NCI-H748 (cell line): ENCODE measurements at regions not wholly inside any gene's neighbourhood (a gene's known extent, or its start where the extent isn't known, plus 50 kb on each side); places are given as distances from the start of the nearest gene placed in this dataset.
A peak's percentile ranks its signal among the peaks of the same experiment; 100 is the strongest.

Experiments used
- DNase-seq: peaks from one replicate; lab custom pipeline; 2025; ENCODE audit not compliant: unreplicated experiment; lab: John Stamatoyannopoulos, UW

DNA sequence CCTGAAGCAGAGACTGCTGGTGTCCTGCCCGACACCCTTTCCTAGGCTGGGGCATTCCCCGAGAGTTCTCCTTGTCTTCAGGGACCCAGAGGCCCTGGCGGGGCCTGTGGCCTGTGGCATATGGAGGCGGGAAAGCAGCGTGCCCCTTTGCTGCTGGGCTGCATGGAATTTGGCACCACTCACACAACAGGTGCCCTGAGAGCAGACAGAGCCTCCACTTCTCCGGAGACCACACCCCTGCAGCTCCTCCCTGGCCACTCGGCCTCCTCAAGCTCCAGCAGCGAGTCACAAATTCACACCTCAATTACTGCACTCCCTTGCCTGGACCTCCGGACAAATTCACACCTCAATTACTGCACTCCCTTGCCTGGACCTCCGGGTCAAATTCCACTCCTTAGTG lies 1375.2 kb downstream of the TBC1D22A start:
- DNase-seq, result peak; percentile 48

DNA sequence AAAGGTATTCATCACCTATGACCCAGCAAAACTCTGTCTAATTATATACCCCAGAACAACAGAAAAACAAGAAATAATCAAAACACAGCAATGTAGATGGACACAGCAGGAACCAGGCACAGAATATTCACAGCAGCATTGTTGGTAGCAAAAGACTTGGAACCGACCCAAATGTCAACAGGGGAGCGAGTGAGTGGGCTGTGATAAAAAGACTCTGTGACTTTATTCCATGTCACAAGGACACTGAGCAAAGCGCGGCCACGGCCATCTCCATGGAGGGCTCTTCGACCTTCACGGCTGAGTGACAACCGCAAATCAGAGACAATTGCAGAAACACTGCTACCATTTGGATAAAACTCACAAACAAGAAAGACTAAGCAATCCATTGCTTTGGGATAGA lies 1373.1 kb downstream of the TBC1D22A start:
- peak; percentile 89 for DNase-seq

- DNase-seq, result no peak
Measured at GRCh38 chr22:48125416-48125815, 1363.0 kb downstream of the TBC1D22A start.

GRCh38 chr22:48121984-48122383 lies 1359.5 kb downstream of the TBC1D22A start:
- no peak for DNase-seq

- no peak for DNase-seq
Measured at GRCh38 chr22:48118654-48119053, 1356.2 kb downstream of the TBC1D22A start.

DNA sequence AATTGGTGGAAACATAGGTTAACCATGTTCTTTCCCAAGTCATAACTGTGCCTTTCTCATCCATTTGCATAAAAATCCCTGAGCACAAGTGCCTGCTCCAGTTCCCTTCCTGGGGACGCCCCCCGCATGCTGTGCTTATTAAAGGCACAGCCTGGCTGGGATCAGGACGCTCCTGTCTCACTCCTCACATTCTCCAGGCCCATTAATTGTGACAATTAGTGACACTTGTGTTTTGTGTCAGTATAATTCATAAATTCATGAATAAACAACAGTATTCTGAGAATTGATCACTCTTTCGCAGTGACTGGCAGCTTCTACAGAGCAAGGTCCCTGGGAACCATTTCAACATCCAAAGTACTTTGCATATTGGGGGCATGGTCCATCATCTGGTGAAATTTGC lies 1354.4 kb downstream of the TBC1D22A start:
- no peak for DNase-seq

DNA sequence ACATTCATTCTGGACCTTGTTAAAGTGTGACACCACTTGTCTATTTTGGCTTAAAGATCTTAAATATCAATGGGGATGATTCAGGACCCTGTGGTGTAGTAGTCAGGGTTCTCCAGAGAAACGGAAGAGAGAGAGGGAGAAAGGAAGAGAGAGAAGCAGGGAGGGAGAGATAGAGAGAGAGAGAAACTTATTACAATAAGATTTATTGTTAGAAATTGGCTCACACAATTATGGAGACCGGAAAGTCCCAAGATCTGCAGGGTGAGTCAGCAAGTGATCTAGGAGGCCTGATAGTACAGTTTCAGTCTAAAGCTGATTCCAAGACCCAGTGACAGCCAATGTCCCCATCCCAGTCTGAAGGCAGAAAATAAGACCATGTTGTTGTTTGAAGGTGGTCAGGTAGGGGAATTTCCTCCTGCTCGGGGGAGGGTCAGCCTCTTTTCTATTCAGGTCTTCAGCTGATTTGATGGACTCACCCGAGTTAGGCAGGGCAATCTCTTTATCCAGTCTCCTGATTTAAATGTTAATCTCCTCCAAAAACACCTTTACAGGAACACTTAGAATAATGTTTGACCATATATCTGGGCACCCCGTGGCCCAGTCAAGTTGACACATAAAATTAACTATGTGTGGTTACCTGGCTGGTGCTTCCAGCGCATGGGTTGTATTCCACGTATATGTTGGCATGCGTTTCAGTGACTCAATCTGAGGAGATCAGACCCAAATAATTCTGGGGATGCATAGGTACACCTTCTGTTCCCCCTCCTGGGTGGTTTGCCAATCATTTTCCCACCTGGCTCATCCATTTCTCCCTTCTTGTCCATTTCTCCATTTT lies 1350.5 kb downstream of the TBC1D22A start:
- DNase-seq, result no peak

GRCh38 chr22:48106715-48107259 lies 1344.3 kb downstream of the TBC1D22A start:
- no peak for DNase-seq

GRCh38 chr22:48106215-48106614 lies 1343.8 kb downstream of the TBC1D22A start:
- DNase-seq, result no peak

DNA sequence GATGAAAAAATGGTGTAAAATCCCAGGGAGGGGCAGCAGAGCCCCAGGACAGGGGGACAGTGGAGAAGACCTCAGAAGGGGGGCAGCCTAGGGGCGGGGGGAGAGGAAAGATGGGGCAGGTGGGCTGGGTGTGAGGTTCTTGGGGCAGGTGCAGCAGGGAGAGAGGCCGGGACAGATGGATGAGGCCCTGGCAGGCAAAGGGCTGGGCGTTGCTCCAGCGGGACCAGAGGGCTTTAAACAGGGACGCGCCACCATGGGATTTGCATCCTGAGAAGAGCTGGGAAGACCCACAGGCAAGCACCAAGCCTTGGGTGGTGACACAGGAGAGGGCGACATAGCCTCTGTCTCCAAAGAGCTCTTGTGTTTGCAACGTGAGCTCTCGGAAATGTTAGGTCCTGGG lies 1342.8 kb downstream of the TBC1D22A start:
- DNase-seq, result peak; percentile 26

GRCh38 chr22:48104766-48105165 lies 1342.3 kb downstream of the TBC1D22A start:
- no peak for DNase-seq

- no peak for DNase-seq
Measured at GRCh38 chr22:48104102-48104738, 1341.8 kb downstream of the TBC1D22A start.

- no peak for DNase-seq
Measured at GRCh38 chr22:48103126-48103875, 1340.9 kb downstream of the TBC1D22A start.

- no peak for DNase-seq
Measured at GRCh38 chr22:48102581-48102980, 1340.1 kb downstream of the TBC1D22A start.

DNA sequence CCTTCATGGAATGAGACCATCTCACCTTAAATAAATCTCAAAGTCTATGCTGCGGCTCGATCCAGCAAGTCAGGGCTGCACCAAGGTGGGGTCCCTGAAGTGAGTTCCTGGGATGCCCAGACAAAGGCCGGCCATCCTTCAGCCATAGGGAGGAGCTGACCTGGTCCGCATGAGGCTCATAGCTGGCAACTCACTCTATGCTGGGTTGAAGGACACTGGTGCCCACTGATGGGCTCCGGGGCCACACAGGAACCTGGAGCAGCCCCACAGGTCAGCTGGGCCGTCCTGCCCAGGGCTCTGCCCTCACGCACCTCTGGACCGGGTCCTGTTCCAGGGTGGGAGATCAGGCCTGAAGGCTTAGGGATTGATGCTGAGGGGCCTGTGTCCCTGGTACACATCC lies 1339.3 kb downstream of the TBC1D22A start:
- no peak for DNase-seq

GRCh38 chr22:48100685-48101417 lies 1338.4 kb downstream of the TBC1D22A start:
- no peak for DNase-seq

DNA sequence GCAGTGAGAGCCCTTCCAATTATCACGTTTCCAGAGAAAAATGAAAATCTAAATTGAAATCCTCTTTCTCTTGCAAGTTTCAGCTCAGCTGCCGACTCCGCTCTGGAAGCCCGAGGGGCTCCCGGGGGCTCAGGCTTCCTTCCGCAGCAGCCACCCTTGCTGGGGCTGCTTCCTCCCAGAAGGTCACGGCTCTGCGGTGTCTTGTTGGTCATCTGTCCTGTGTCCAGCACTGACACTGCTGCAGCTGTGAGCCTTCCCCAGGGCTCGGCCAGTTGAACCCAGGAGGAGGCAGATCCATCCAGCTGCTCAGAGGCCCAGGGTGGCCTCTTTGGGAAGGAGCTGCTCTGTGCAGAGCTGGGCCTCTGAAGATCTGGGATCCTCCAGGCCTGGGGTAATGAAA lies 1337.2 kb downstream of the TBC1D22A start:
- DNase-seq, result no peak

GRCh38 chr22:48099251-48099650 lies 1336.8 kb downstream of the TBC1D22A start:
- DNase-seq, result no peak

DNA sequence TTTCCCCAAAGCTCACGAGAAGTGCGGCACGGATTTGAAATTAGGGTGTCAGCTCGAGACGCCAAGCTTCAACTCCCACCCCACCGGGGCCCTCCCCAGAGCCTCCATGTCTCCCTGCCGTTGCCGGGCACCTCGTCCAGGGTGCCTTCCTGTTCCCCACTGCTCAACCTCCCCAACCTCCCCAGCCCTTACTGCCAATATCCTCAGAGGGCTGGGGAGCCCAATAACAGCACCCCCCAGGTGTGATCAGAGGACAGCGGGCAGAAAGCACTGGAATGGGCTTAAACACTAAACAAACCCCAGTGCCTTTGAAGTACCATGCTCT lies 1336.4 kb downstream of the TBC1D22A start:
- no peak for DNase-seq

DNA sequence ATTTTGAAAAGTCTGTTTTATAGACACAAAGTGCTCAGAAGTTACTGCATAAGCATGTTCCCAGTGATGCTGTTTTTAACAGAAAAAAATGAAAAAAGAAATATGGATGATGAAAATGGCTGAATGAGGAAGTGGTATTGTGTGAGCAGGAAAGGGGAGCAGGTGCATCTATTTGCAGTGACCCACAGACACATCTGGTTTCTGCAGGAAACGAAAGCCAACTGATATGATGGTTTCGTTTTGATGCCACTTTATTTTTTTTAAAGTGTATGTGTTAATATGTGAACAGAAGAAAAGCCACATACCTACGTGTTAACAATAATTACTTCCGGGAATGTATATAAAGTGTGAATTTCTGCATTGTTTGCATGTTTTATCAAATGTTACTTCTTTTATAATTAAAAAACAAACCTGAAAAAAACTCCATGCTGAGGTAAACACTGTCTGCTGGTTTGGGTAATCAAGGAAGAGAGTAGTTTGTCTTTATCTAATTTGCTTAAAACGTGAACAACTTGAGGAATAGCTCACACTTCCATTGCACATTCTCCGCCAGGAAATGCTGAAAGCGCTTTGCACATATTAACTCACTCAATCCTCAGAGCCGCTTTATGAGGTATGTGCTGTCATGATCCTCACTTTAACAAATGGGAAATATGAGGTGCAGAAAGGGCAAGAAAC lies 1335.9 kb downstream of the TBC1D22A start:
- peak; percentile 17 for DNase-seq
